Spinal cord (tissue), 9 donors: ENCODE measurements at regions not wholly inside any gene's neighbourhood (a gene's known extent, or its start where the extent isn't known, plus 50 kb on each side); places are given as distances from the start of the nearest gene placed in this dataset.
"Not testable (repeated sequence)": the region's sequence is repeated elsewhere in the genome, so short reads cannot be mapped to it uniquely, and the experiment has no call there.

Experiments
- DNase-seq, 6 donors: peaks; one replicate each; pipeline versions ENCODE4 v3.0.0 to v3.0.0-alpha.2; 2013 to 2015; ENCODE audit warnings: low spot score in 6 of 6, low read depth in 4 of 6
- H3K27ac ChIP-seq: one replicate; pipeline ENCODE4 v1.5.1; 2013; ENCODE audit warnings: low read depth, low read length, control low read depth
- H3K27me3 ChIP-seq: one replicate; pipeline ENCODE4 v1.6.1; 2013; ENCODE audit warnings: low read length; ENCODE audit not compliant: control insufficient read depth, insufficient read depth
- H3K36me3 ChIP-seq: one replicate; pipeline ENCODE4 v1.6.1; 2013; ENCODE audit warnings: low read length; ENCODE audit not compliant: control insufficient read depth, insufficient read depth
- H3K4me1 ChIP-seq: one replicate; pipeline ENCODE4 v1.6.1; 2013; ENCODE audit warnings: low read length; ENCODE audit not compliant: control insufficient read depth, insufficient read depth
- H3K4me3 ChIP-seq: one replicate; pipeline ENCODE4 v1.5.1; 2013; ENCODE audit warnings: low read depth, low read length, control low read depth
- H3K9me3 ChIP-seq: one replicate; pipeline ENCODE4 v1.6.1; 2013; ENCODE audit warnings: low read length; ENCODE audit not compliant: control insufficient read depth, insufficient read depth
- WGBS: methylation state at CpG from one replicate; pipeline ENCODE4 v1.1.5; 2013; ENCODE audit warnings: missing lambda C conversion rate; ENCODE audit not compliant: insufficient coverage; 5-methylcytosine and 5-hydroxymethylcytosine counted together
- donor health status: healthy.

- no peak for DNase-seq
- Histone ChIP-seq H3K4me1 (no peaks in the 10 kb centered on the region), H3K27ac (no peak overlapping the region), H3K36me3 (no peaks in the 10 kb centered on the region), H3K9me3 (no peaks in the 10 kb centered on the region), H3K27me3 (no peaks in the 10 kb centered on the region), H3K4me3 (no peak overlapping the region)
- WGBS: 84% methylated on average over 5 of the region's 12 CpGs
Observed at GRCh38 chr13:110000534-110001345, 214.4 kb upstream of the IRS2 start.

- DNase-seq: no peak
- no peaks in the 10 kb centered on the region for H3K9me3 ChIP-seq
- no peak overlapping the region for H3K27ac ChIP-seq
- no peak overlapping the region for H3K4me3 ChIP-seq
- H3K36me3 ChIP-seq: no peaks in the 10 kb centered on the region
- no peaks in the 10 kb centered on the region for H3K27me3 ChIP-seq
- WGBS: 79% methylated on average over 21 of the region's 21 CpGs
- no peaks in the 10 kb centered on the region for H3K4me1 ChIP-seq
Observed at GRCh38 chr13:109999659-110000533, 213.5 kb upstream of the IRS2 start.

GRCh38 chr13:109998684-109999533, 212.5 kb upstream of the IRS2 start:
- H3K4me1 ChIP-seq: no peaks in the 10 kb centered on the region
- H3K27ac ChIP-seq: no peak overlapping the region
- peak in 2 of 6 donors; percentile 43 to 61 for DNase-seq
- 63% methylated on average over 1 of the region's 5 CpGs for WGBS
- no peaks in the 10 kb centered on the region for H3K27me3 ChIP-seq
- no peaks in the 10 kb centered on the region for H3K9me3 ChIP-seq
- H3K36me3 ChIP-seq: no peaks in the 10 kb centered on the region
- H3K4me3 ChIP-seq: no peak overlapping the region

GRCh38 chr13:109998037-109998436, 211.7 kb upstream of the IRS2 start:
- no peaks in the 10 kb centered on the region for H3K36me3 ChIP-seq

GRCh38 chr13:109997056-109997595, 210.7 kb upstream of the IRS2 start:
- not testable (repeated sequence) for H3K36me3 ChIP-seq, H3K4me1 ChIP-seq, H3K9me3 ChIP-seq, DNase-seq, H3K27me3 ChIP-seq, H3K27ac ChIP-seq, H3K4me3 ChIP-seq
- WGBS: 100% methylated on average over 2 of the region's 5 CpGs

More at GRCh38 chr13:109998037-109998436, 211.7 kb upstream of the IRS2 start:
- Histone ChIP-seq H3K9me3 (no peaks in the 10 kb centered on the region), H3K4me1 (no peaks in the 10 kb centered on the region), H3K27ac (no peak overlapping the region), H3K4me3 (no peak overlapping the region), H3K27me3 (no peaks in the 10 kb centered on the region)
- 100% methylated on average over 1 of the region's 1 CpG for WGBS
- no peak for DNase-seq

- H3K9me3 ChIP-seq: no peaks in the 10 kb centered on the region
- no peaks in the 10 kb centered on the region for H3K4me1 ChIP-seq
- H3K4me3 ChIP-seq: no peak overlapping the region
- 78% methylated on average over 8 of the region's 10 CpGs for WGBS
- DNase-seq: no peak
- no peaks in the 10 kb centered on the region for H3K27me3 ChIP-seq
- no peaks in the 10 kb centered on the region for H3K36me3 ChIP-seq
- H3K27ac ChIP-seq: no peak overlapping the region
Observed at GRCh38 chr13:109996404-109996960, 210.1 kb upstream of the IRS2 start.

GRCh38 chr13:109995578-109995977, 209.2 kb upstream of the IRS2 start:
- 83% methylated on average over 1 of the region's 2 CpGs for WGBS
- Histone ChIP-seq H3K36me3 (no peaks in the 10 kb centered on the region), H3K27ac (no peak overlapping the region), H3K9me3 (no peaks in the 10 kb centered on the region), H3K27me3 (no peaks in the 10 kb centered on the region), H3K4me1 (no peaks in the 10 kb centered on the region), H3K4me3 (no peak overlapping the region)
- no peak for DNase-seq

GRCh38 chr13:109990296-109990695, 203.9 kb upstream of the IRS2 start:
- H3K27ac ChIP-seq: no peak overlapping the region
- H3K36me3 ChIP-seq: no peaks in the 10 kb centered on the region
- H3K9me3 ChIP-seq: no peaks in the 10 kb centered on the region
- WGBS: 98% methylated on average over 6 of the region's 6 CpGs
- no peaks in the 10 kb centered on the region for H3K27me3 ChIP-seq
- H3K4me1 ChIP-seq: no peaks in the 10 kb centered on the region
- no peak for DNase-seq
- no peak overlapping the region for H3K4me3 ChIP-seq

- DNase-seq: no peak
- Histone ChIP-seq H3K36me3 (no peaks in the 10 kb centered on the region), H3K4me1 (no peaks in the 10 kb centered on the region), H3K9me3 (no peaks in the 10 kb centered on the region), H3K27ac (no peak overlapping the region), H3K27me3 (no peaks in the 10 kb centered on the region), H3K4me3 (no peak overlapping the region)
- 100% methylated on average over 1 of the region's 3 CpGs for WGBS
Observed at GRCh38 chr13:109989686-109990085, 203.3 kb upstream of the IRS2 start.
